ENCODE measurements at regions not wholly inside any gene's neighbourhood (a gene's known extent, or its start where the extent isn't known, plus 50 kb on each side); places are given as distances from the start of the nearest gene placed in this dataset.

- no peak for DNase-seq
- H3K4me1 ChIP-seq: no peaks in the 10 kb centered on the region; the same call in 1 of the 2 replicates
- H3K9me3 ChIP-seq: no peaks in the 10 kb centered on the region; the same call in 1 of the 2 replicates
- no peak overlapping the region for H3K4me3 ChIP-seq (ENCODE audit: low read depth, low read length)
- TF ChIP-seq CTCF (IDR thresholded peaks at IDR 0.05; ENCODE audit: low read depth, low read length): no peak
- H3K36me3 ChIP-seq: no peaks in the 10 kb centered on the region
- no peaks in the 10 kb centered on the region for H3K27me3 ChIP-seq
These were observed 287.0 kb downstream of the OLFM3 start for GRCh38 chr1:101709721-101710120.

- no peak for TF ChIP-seq CTCF (IDR thresholded peaks at IDR 0.05; ENCODE audit: low read depth, low read length)
- Histone ChIP-seq H3K36me3 (no peaks in the 10 kb centered on the region), H3K27me3 (no peaks in the 10 kb centered on the region), H3K4me3 (ENCODE audit: low read depth, low read length) (no peak overlapping the region), H3K4me1 (no peaks in the 10 kb centered on the region; the same call in 1 of the 2 replicates), H3K9me3 (no peaks in the 10 kb centered on the region)
- no peak for DNase-seq
These were observed 283.0 kb downstream of the OLFM3 start for GRCh38 chr1:101713760-101714159.

- Histone ChIP-seq H3K4me1 (no peaks in the 10 kb centered on the region; the same call in 1 of the 2 replicates), H3K4me3 (ENCODE audit: low read depth, low read length) (no peak overlapping the region), H3K36me3 (no peaks in the 10 kb centered on the region), H3K27me3 (no peaks in the 10 kb centered on the region), H3K9me3 (no peaks in the 10 kb centered on the region)
- no peak for TF ChIP-seq CTCF (IDR thresholded peaks at IDR 0.05; ENCODE audit: low read depth, low read length)
- DNase-seq: no peak
These were observed 273.3 kb downstream of the OLFM3 start for GRCh38 chr1:101723415-101723814.

- no peak for DNase-seq
- no peak for TF ChIP-seq CTCF (IDR thresholded peaks at IDR 0.05; ENCODE audit: low read depth, low read length)
- H3K4me3 ChIP-seq (ENCODE audit: low read depth, low read length): no peak overlapping the region
- H3K9me3 ChIP-seq: no peaks in the 10 kb centered on the region
- no peaks in the 10 kb centered on the region for H3K27me3 ChIP-seq
- H3K36me3 ChIP-seq: no peaks in the 10 kb centered on the region
- no peaks in the 10 kb centered on the region for H3K4me1 ChIP-seq
These were observed 268.7 kb downstream of the OLFM3 start for GRCh38 chr1:101728029-101728428.

- no peaks in the 10 kb centered on the region for H3K36me3 ChIP-seq
- H3K9me3 ChIP-seq: no peaks in the 10 kb centered on the region
- no peak for TF ChIP-seq CTCF (IDR thresholded peaks at IDR 0.05; ENCODE audit: low read depth, low read length)
- H3K4me1 ChIP-seq: no peaks in the 10 kb centered on the region
- H3K27me3 ChIP-seq: no peaks in the 10 kb centered on the region
- no peak for DNase-seq
- H3K4me3 ChIP-seq (ENCODE audit: low read depth, low read length): no peak overlapping the region
These were observed 266.2 kb downstream of the OLFM3 start for GRCh38 chr1:101730559-101730958.

GRCh38 chr1:101732261-101732660 lies 264.5 kb downstream of the OLFM3 start:
- DNase-seq: no peak
- H3K4me1 ChIP-seq: no peaks in the 10 kb centered on the region
- no peaks in the 10 kb centered on the region for H3K36me3 ChIP-seq
- H3K9me3 ChIP-seq: no peaks in the 10 kb centered on the region
- TF ChIP-seq CTCF (IDR thresholded peaks at IDR 0.05; ENCODE audit: low read depth, low read length): no peak
- no peaks in the 10 kb centered on the region for H3K27me3 ChIP-seq
- no peak overlapping the region for H3K4me3 ChIP-seq (ENCODE audit: low read depth, low read length)

All from BE2C (cell line).